CD14-positive monocyte (primary cell): ENCODE measurements at regions not wholly inside any gene's neighbourhood (a gene's known extent, or its start where the extent isn't known, plus 50 kb on each side); places are given as distances from the start of the nearest gene placed in this dataset.

ENCODE experiments used
- DNase-seq, 3 donors: peaks; one replicate each; pipeline ENCODE4 v3.0.0-alpha.2; 2011 to 2022
- H2AFZ ChIP-seq: 2 replicates; pipeline ENCODE4 v1.6.0; 2012; ENCODE audit warnings: mild to moderate bottlenecking, low read depth, low read length, inconsistent platforms; ENCODE audit not compliant: insufficient read depth, poor library complexity, severe bottlenecking
- H3K27ac ChIP-seq, 2 donors: 1 replicate in 1 of 2; 2 replicates in 1 of 2; pipeline ENCODE4 v1.5.1; 2012 to 2013; ENCODE audit warnings: low read length in 2 of 2, control low read depth in 1 of 2, inconsistent platforms in 1 of 2, low read depth in 1 of 2, mild to moderate bottlenecking in 1 of 2
- H3K27me3 ChIP-seq, 2 donors: one replicate each; pipeline versions ENCODE4 v1.6.0 to v1.6.1; 2011 to 2013; ENCODE audit warnings: low read length in 2 of 2; ENCODE audit not compliant: control insufficient read depth in 2 of 2, insufficient read depth in 2 of 2
- H3K36me3 ChIP-seq, 2 donors: replicated peaks in 1 of 2; 1 replicate in 1 of 2; 2 replicates in 1 of 2; pipeline versions ENCODE4 v1.5.1 to v1.6.1; 2012 to 2013; ENCODE audit warnings: low read length in 2 of 2, control low read depth in 1 of 2, inconsistent platforms in 1 of 2, mild to moderate bottlenecking in 1 of 2; ENCODE audit not compliant: insufficient read depth in 2 of 2, control insufficient read depth in 1 of 2
- H3K4me1 ChIP-seq, 2 donors: 1 replicate in 1 of 2; 2 replicates in 1 of 2; pipeline versions ENCODE4 v1.5.1 to v1.6.1; 2012 to 2013; ENCODE audit warnings: low read length in 2 of 2, control low read depth in 1 of 2, inconsistent platforms in 1 of 2, mild to moderate bottlenecking in 1 of 2, moderate library complexity in 1 of 2; ENCODE audit not compliant: insufficient read depth in 2 of 2, control insufficient read depth in 1 of 2
- H3K4me2 ChIP-seq: replicated peaks from 2 replicates; pipeline ENCODE3; 2012; ENCODE audit warnings: low read length, moderate library complexity, mild to moderate bottlenecking; ENCODE audit not compliant: poor library complexity, severe bottlenecking; ENCODE audit errors: extremely low read depth
- H3K4me3 ChIP-seq, 3 experiments: fragments of 200-600 bp in 1 of 3; sonication (generic) in 1 of 3; replicated peaks in 1 of 3; 1 replicate in 2 of 3; 2 replicates in 1 of 3; pipeline ENCODE4 v1.5.1; 2011 to 2013; ENCODE audit warnings: low read length in 3 of 3, mild to moderate bottlenecking in 3 of 3, control low read depth in 2 of 3, low read depth in 2 of 3, inconsistent platforms in 1 of 3, moderate library complexity in 1 of 3
- H3K79me2 ChIP-seq: 2 replicates; pipeline ENCODE4 v1.6.0; 2012; ENCODE audit warnings: mild to moderate bottlenecking, control low read depth, inconsistent platforms, low read length, moderate library complexity; ENCODE audit not compliant: insufficient read depth
- H3K9ac ChIP-seq: 2 replicates; pipeline ENCODE4 v1.6.0; 2017; ENCODE audit warnings: low read length, mild to moderate bottlenecking; ENCODE audit not compliant: insufficient read depth, poor library complexity, severe bottlenecking
- H3K9me3 ChIP-seq, 2 donors: replicated peaks in 1 of 2; 1 replicate in 1 of 2; 2 replicates in 1 of 2; pipeline versions ENCODE4 v1.5.1 to v1.6.1; 2012 to 2013; ENCODE audit warnings: low read length in 2 of 2, control low read depth in 1 of 2; ENCODE audit not compliant: control insufficient read depth in 1 of 2, insufficient read depth in 1 of 2
- H4K20me1 ChIP-seq: 2 replicates; pipeline ENCODE4 v1.6.0; 2012; ENCODE audit warnings: mild to moderate bottlenecking, low read length, control low read depth, moderate library complexity; ENCODE audit not compliant: insufficient read depth
- H3K27ac Mint-ChIP-seq, 7 donors: one replicate each; pipeline ENCODE4 v1.8.0; 2020; ENCODE audit warnings: mild to moderate bottlenecking in 7 of 7, mixed read lengths in 7 of 7, moderate library complexity in 6 of 7, inconsistent platforms in 2 of 7
- H3K27me3 Mint-ChIP-seq, 3 donors: one replicate each; pipeline ENCODE4 v1.8.0; 2021 to 2022; ENCODE audit warnings: low read depth in 3 of 3, mild to moderate bottlenecking in 3 of 3, mixed read lengths in 3 of 3, moderate library complexity in 3 of 3, inconsistent platforms in 1 of 3
- H3K36me3 Mint-ChIP-seq, 2 donors: one replicate each; pipeline ENCODE4 v1.8.0; 2020; ENCODE audit warnings: mixed read lengths in 2 of 2, inconsistent platforms in 1 of 2, mild to moderate bottlenecking in 1 of 2
- H3K4me1 Mint-ChIP-seq: one replicate; pipeline ENCODE4 v1.8.0; 2020; ENCODE audit warnings: mild to moderate bottlenecking, mixed read lengths
- H3K4me3 Mint-ChIP-seq, 2 donors: one replicate each; pipeline ENCODE4 v1.8.0; 2020; ENCODE audit warnings: mild to moderate bottlenecking in 2 of 2, mixed read lengths in 2 of 2, moderate library complexity in 1 of 2
- H3K9me3 Mint-ChIP-seq, 7 donors: one replicate each; pipeline ENCODE4 v1.8.0; 2020 to 2022; ENCODE audit warnings: mixed read lengths in 7 of 7, mild to moderate bottlenecking in 6 of 7, moderate library complexity in 6 of 7, inconsistent platforms in 2 of 7
- WGBS: methylation state at CpG from one replicate; pipeline ENCODE4 v1.1.5; 2013; ENCODE audit warnings: missing lambda C conversion rate; ENCODE audit not compliant: insufficient coverage; 5-methylcytosine and 5-hydroxymethylcytosine counted together
- intact Hi-C, 2 donors: fragments of 100-400 bp; cut with micrococcal nuclease; formaldehyde crosslinking; loops; one replicate each; pipeline versions ENCODE4 v1.15.0 to v1.15.1; 2023
- TF ChIP-seq, protein P1 (sequence below): fragments of 200-600 bp; IDR thresholded peaks from one replicate; pipeline ENCODE4 v1.8.0; 2022; ENCODE audit warnings: antibody characterized with exemption, mild to moderate bottlenecking

DNA sequence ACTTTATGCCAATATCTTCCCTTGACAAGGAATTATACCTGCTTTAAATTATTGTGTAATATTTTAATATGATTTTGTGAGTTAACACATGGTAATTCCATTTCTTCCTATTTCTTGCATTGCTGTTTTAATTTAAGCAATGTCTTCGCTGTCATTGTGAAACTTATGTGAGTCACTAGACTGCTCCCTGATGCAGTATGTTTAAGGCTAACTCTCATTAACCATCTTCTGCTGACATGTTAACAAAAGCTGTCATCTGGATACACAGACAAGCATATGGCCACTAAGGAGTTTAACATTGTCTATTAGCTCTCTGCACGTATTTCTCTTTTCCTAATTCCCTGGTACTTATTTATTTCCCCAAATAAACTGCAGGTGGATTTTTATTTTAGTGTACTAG lies 980.8 kb upstream of the CTNND2 start:
- H3K4me3 Mint-ChIP-seq = no peak overlapping the region
- Histone ChIP-seq H3K27ac (no peak overlapping the region), H3K27me3 (no peaks in the 10 kb centered on the region), H3K79me2 (no peaks in the 10 kb centered on the region), H3K9me3 (no peaks in the 10 kb centered on the region), H3K36me3 (no peaks in the 10 kb centered on the region), H3K4me3 (no peak overlapping the region), H3K4me2 (no peak overlapping the region), H3K9ac (no peak overlapping the region), H4K20me1 (no peaks in the 10 kb centered on the region), H3K4me1 (no peaks in the 10 kb centered on the region), H2AFZ (no peak overlapping the region)
- TF ChIP-seq, protein P1, sequence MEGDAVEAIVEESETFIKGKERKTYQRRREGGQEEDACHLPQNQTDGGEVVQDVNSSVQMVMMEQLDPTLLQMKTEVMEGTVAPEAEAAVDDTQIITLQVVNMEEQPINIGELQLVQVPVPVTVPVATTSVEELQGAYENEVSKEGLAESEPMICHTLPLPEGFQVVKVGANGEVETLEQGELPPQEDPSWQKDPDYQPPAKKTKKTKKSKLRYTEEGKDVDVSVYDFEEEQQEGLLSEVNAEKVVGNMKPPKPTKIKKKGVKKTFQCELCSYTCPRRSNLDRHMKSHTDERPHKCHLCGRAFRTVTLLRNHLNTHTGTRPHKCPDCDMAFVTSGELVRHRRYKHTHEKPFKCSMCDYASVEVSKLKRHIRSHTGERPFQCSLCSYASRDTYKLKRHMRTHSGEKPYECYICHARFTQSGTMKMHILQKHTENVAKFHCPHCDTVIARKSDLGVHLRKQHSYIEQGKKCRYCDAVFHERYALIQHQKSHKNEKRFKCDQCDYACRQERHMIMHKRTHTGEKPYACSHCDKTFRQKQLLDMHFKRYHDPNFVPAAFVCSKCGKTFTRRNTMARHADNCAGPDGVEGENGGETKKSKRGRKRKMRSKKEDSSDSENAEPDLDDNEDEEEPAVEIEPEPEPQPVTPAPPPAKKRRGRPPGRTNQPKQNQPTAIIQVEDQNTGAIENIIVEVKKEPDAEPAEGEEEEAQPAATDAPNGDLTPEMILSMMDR = no peak
- WGBS = no CpG with 5 or more reads among the region's 2 CpGs
- DNase-seq = no peak
- H3K36me3 Mint-ChIP-seq = no peaks in the 10 kb centered on the region
- no peak overlapping the region for H3K27ac Mint-ChIP-seq
- no peaks in the 10 kb centered on the region for H3K4me1 Mint-ChIP-seq
- no peaks in the 10 kb centered on the region for H3K27me3 Mint-ChIP-seq
- H3K9me3 Mint-ChIP-seq = peaks cover 0 to 7% (median 0%) of the 10 kb centered on the region in 7 donors
- intact Hi-C loops = no loop called here

DNA sequence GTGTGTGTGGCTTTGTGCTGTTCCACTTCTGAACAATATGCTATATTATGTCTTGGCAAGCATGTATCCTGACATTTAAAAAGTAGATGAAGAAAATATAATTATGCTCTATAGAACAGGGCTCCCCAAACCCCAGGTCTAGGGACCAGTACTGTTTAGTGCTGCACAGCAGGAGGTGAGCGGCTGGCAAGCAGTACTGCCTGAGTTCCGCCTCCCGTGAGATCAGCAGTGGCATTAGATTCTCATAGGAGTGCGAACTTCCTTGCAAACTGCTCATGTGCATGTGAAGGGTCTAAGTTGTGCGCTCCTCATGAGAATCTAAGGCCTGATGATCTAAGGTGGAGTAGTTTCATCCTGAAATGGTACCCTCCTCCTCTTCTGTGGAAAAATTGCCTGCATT lies 979.1 kb upstream of the CTNND2 start:
- WGBS = 85% methylated on average over 4 of the region's 5 CpGs
- no peak overlapping the region for H3K27ac ChIP-seq

More for the DNA sequence above, 979.1 kb upstream of the CTNND2 start:
- Histone ChIP-seq H3K27me3 (no peaks in the 10 kb centered on the region), H3K79me2 (no peaks in the 10 kb centered on the region), H3K9ac (no peak overlapping the region), H4K20me1 (no peaks in the 10 kb centered on the region), H3K4me2 (no peak overlapping the region), H3K4me1 (no peaks in the 10 kb centered on the region), H2AFZ (no peak overlapping the region), H3K36me3 (no peaks in the 10 kb centered on the region), H3K9me3 (no peaks in the 10 kb centered on the region), H3K4me3 (no peak overlapping the region)
- no peak for DNase-seq
- Mint-ChIP-seq H3K4me3 (no peak overlapping the region), H3K36me3 (no peaks in the 10 kb centered on the region), H3K27ac (no peak overlapping the region), H3K9me3 (peaks cover 0 to 7% (median 0%) of the 10 kb centered on the region in 7 donors), H3K27me3 (no peaks in the 10 kb centered on the region), H3K4me1 (no peaks in the 10 kb centered on the region)
- TF ChIP-seq, protein P1 = no peak
- intact Hi-C loops = no loop called here
